ENCODE measurements at regions not wholly inside any gene's neighbourhood (a gene's known extent, or its start where the extent isn't known, plus 50 kb on each side); places are given as distances from the start of the nearest gene placed in this dataset.

- no peak for TF ChIP-seq EZH2 (IDR thresholded peaks at IDR 0.05)
- no peak for TF ChIP-seq CTCF (IDR thresholded peaks at IDR 0.05)
These were observed 409.5 kb downstream of the TSN start for GRCh38 chr2:122164964-122165363.

Data from neural progenitor cell (in vitro differentiated cells).